NCI-H1092 (cell line): ENCODE measurements at regions not wholly inside any gene's neighbourhood (a gene's known extent, or its start where the extent isn't known, plus 50 kb on each side); places are given as distances from the start of the nearest gene placed in this dataset.

ENCODE experiments used
- DNase-seq: peaks from one replicate; lab custom pipeline; 2025; lab: John Stamatoyannopoulos, UW

- no peak for DNase-seq
Observed at GRCh38 chr14:22452330-22452729, 136.7 kb downstream of the DAD1 start.

GRCh38 chr14:22450266-22450665 lies 138.8 kb downstream of the DAD1 start:
- DNase-seq: no peak

GRCh38 chr14:22449600-22449905 lies 139.5 kb downstream of the DAD1 start:
- DNase-seq: no peak

- no peak for DNase-seq
Observed at GRCh38 chr14:22448905-22449599, 140.0 kb downstream of the DAD1 start.

GRCh38 chr14:22448035-22448904 lies 140.8 kb downstream of the DAD1 start:
- DNase-seq: no peak

- DNase-seq: peak; percentile 76
Observed at GRCh38 chr14:22438742-22439141, 150.3 kb downstream of the DAD1 start.

GRCh38 chr14:22434901-22435550 lies 154.0 kb downstream of the DAD1 start:
- DNase-seq: no peak

GRCh38 chr14:22434030-22434429 lies 155.0 kb downstream of the DAD1 start:
- no peak for DNase-seq

- no peak for DNase-seq
Observed at GRCh38 chr14:22433069-22433468, 156.0 kb downstream of the DAD1 start.

GRCh38 chr14:22432348-22432976 lies 156.6 kb downstream of the DAD1 start:
- peak; percentile 70 for DNase-seq

GRCh38 chr14:22429546-22430294 lies 159.3 kb downstream of the DAD1 start:
- DNase-seq: no peak

GRCh38 chr14:22428700-22429291 lies 160.2 kb downstream of the DAD1 start:
- DNase-seq: no peak

GRCh38 chr14:22427771-22428231 lies 161.2 kb downstream of the DAD1 start:
- no peak for DNase-seq

- no peak for DNase-seq
Observed at GRCh38 chr14:22426711-22427110, 162.3 kb downstream of the DAD1 start.

- DNase-seq: no peak
Observed at GRCh38 chr14:22423958-22424357, 165.1 kb downstream of the DAD1 start.

- no peak for DNase-seq
Observed at GRCh38 chr14:22422238-22422637, 166.8 kb downstream of the DAD1 start.

- no peak for DNase-seq
Observed at GRCh38 chr14:22420598-22421186, 168.3 kb downstream of the DAD1 start.

- DNase-seq: no peak
Observed at GRCh38 chr14:22419620-22420019, 169.4 kb downstream of the DAD1 start.

- DNase-seq: no peak
Observed at GRCh38 chr14:22418631-22419030, 170.4 kb downstream of the DAD1 start.

GRCh38 chr14:22417914-22418313 lies 171.1 kb downstream of the DAD1 start:
- DNase-seq: no peak

- DNase-seq: no peak
Observed at GRCh38 chr14:22416193-22416592, 172.8 kb downstream of the DAD1 start.
